DND-41 (cell line): ENCODE measurements at regions not wholly inside any gene's neighbourhood (a gene's known extent, or its start where the extent isn't known, plus 50 kb on each side); places are given as distances from the start of the nearest gene placed in this dataset.
"Not testable (repeated sequence)": the region's sequence is repeated elsewhere in the genome, so short reads cannot be mapped to it uniquely, and the experiment has no call there.

Experiments used
- ATAC-seq: fragments of 200-7000 bp; cut with Tn5 transposase; 3 replicates; pipeline ENCODE4 v1.9.1; 2021; ENCODE audit warnings: low read depth; ENCODE audit not compliant: insufficient read depth
- DNase-seq: peaks from one replicate; pipeline ENCODE4 v3.0.0-alpha.2; 2020
- H2AFZ ChIP-seq: 2 replicates; pipeline ENCODE4 v1.6.0; 2012; ENCODE audit warnings: low read depth, low read length
- H3K27ac ChIP-seq: 2 replicates; pipeline ENCODE4 v1.5.1; 2012; ENCODE audit warnings: low read length, inconsistent platforms
- H3K27me3 ChIP-seq: fragments of 200-600 bp; sonication (generic); 2 replicates; pipeline ENCODE4 v1.6.0; 2012; ENCODE audit warnings: low read length, mild to moderate bottlenecking, inconsistent platforms; ENCODE audit not compliant: insufficient read depth, poor library complexity
- H3K36me3 ChIP-seq: 2 replicates; pipeline ENCODE4 v1.5.1; 2012; ENCODE audit warnings: low read length, inconsistent platforms; ENCODE audit not compliant: insufficient read depth
- H3K4me1 ChIP-seq: 2 replicates; pipeline ENCODE4 v1.5.1; 2012; ENCODE audit warnings: mild to moderate bottlenecking, low read length; ENCODE audit not compliant: insufficient read depth
- H3K4me2 ChIP-seq: 2 replicates; pipeline ENCODE4 v1.6.0; 2012; ENCODE audit warnings: mild to moderate bottlenecking, moderate library complexity, low read length, inconsistent platforms; ENCODE audit not compliant: insufficient read depth
- H3K4me3 ChIP-seq, 2 experiments: fragments of 200-600 bp in 1 of 2; shearing (Covaris generic) in 1 of 2; 2 replicates each; pipeline ENCODE4 v1.5.1; 2012 to 2016; ENCODE audit warnings: inconsistent platforms in 2 of 2, low read length in 2 of 2, mild to moderate bottlenecking in 2 of 2, low read depth in 1 of 2, moderate library complexity in 1 of 2
- H3K79me2 ChIP-seq: 2 replicates; pipeline ENCODE4 v1.6.0; 2012; ENCODE audit warnings: low read length, inconsistent platforms; ENCODE audit not compliant: insufficient read depth
- H3K9ac ChIP-seq: 2 replicates; pipeline ENCODE4 v1.6.0; 2012; ENCODE audit warnings: low read depth, mild to moderate bottlenecking, inconsistent platforms, low read length, moderate library complexity
- H3K9me3 ChIP-seq: 2 replicates; pipeline ENCODE4 v1.5.1; 2012; ENCODE audit warnings: low read length, moderate library complexity, mild to moderate bottlenecking, inconsistent platforms; ENCODE audit not compliant: insufficient read depth, severe bottlenecking
- H4K20me1 ChIP-seq: 2 replicates; pipeline ENCODE4 v1.6.0; 2012; ENCODE audit warnings: low read length; ENCODE audit not compliant: insufficient read depth
- CTCF ChIP-seq: IDR thresholded peaks from 2 replicates; pipeline ENCODE4 v1.5.1; 2012; ENCODE audit warnings: borderline replicate concordance, low read length, moderate library complexity, mild to moderate bottlenecking; ENCODE audit not compliant: poor library complexity, severe bottlenecking; ENCODE audit errors: extremely low read depth
- EZH2 ChIP-seq: IDR thresholded peaks from 3 replicates; pipeline ENCODE4 v1.6.1; 2012; ENCODE audit warnings: borderline replicate concordance, low read depth, mild to moderate bottlenecking, moderate library complexity, low read length, inconsistent platforms; ENCODE audit not compliant: severe bottlenecking

GRCh38 chr2:160616149-160616548 lies 122.5 kb upstream of the RBMS1 start:
- Histone ChIP-seq H3K4me1 (no peaks in the 10 kb centered on the region), H4K20me1 (no peaks in the 10 kb centered on the region), H3K9ac (no peak overlapping the region), H3K27me3 (no peaks in the 10 kb centered on the region), H3K4me2 (no peak overlapping the region), H3K27ac (no peak overlapping the region), H3K79me2 (no peaks in the 10 kb centered on the region), H3K4me3 (no peak overlapping the region), H3K36me3 (no peaks in the 10 kb centered on the region), H3K9me3 (peaks cover 3% of the 10 kb centered on the region), H2AFZ (no peak overlapping the region)
- DNase-seq (no peak), ATAC-seq (no peak)
- TF ChIP-seq CTCF (no peak), EZH2 (no peak)

GRCh38 chr2:160621748-160622147 lies 128.1 kb upstream of the RBMS1 start:
- H3K27me3 ChIP-seq: no peaks in the 10 kb centered on the region
- H3K27ac ChIP-seq: no peak overlapping the region
- DNase-seq (no peak), ATAC-seq (no peak)
- no peak overlapping the region for H3K9ac ChIP-seq
- no peaks in the 10 kb centered on the region for H4K20me1 ChIP-seq
- H3K79me2 ChIP-seq: no peaks in the 10 kb centered on the region
- no peak overlapping the region for H2AFZ ChIP-seq
- no peak overlapping the region for H3K4me2 ChIP-seq
- H3K4me3 ChIP-seq: no peak overlapping the region
- H3K4me1 ChIP-seq: no peaks in the 10 kb centered on the region
- no peaks in the 10 kb centered on the region for H3K9me3 ChIP-seq
- H3K36me3 ChIP-seq: no peaks in the 10 kb centered on the region
- TF ChIP-seq CTCF (no peak), EZH2 (no peak)

- not testable (repeated sequence) for H4K20me1 ChIP-seq, H3K79me2 ChIP-seq, H3K9me3 ChIP-seq, H3K27ac ChIP-seq, H3K4me1 ChIP-seq, H3K9ac ChIP-seq, H2AFZ ChIP-seq, H3K4me2 ChIP-seq, ATAC-seq, H3K36me3 ChIP-seq, H3K4me3 ChIP-seq, DNase-seq, H3K27me3 ChIP-seq
These were observed 134.5 kb upstream of the RBMS1 start for GRCh38 chr2:160628020-160628637.

- no peak for TF ChIP-seq CTCF
- no peak for TF ChIP-seq EZH2
- no peak overlapping the region for H3K9ac ChIP-seq
- DNase-seq: no peak
- no peak overlapping the region for H2AFZ ChIP-seq
- no peaks in the 10 kb centered on the region for H4K20me1 ChIP-seq
- H3K4me1 ChIP-seq: no peaks in the 10 kb centered on the region
- no peak overlapping the region for H3K4me3 ChIP-seq
- no peaks in the 10 kb centered on the region for H3K36me3 ChIP-seq
- H3K79me2 ChIP-seq: no peaks in the 10 kb centered on the region
- no peaks in the 10 kb centered on the region for H3K27me3 ChIP-seq
- no peak for ATAC-seq
- no peak overlapping the region for H3K4me2 ChIP-seq
- no peak overlapping the region for H3K27ac ChIP-seq
- H3K9me3 ChIP-seq: no peaks in the 10 kb centered on the region
These were observed 135.2 kb upstream of the RBMS1 start for GRCh38 chr2:160628811-160629210.
